Prostate gland (tissue), 2 donors: ENCODE measurements at regions not wholly inside any gene's neighbourhood (a gene's known extent, or its start where the extent isn't known, plus 50 kb on each side); places are given as distances from the start of the nearest gene placed in this dataset.
"Not testable (repeated sequence)": the region's sequence is repeated elsewhere in the genome, so short reads cannot be mapped to it uniquely, and the experiment has no call there.

Source experiments
- DNase-seq: peaks from one replicate; pipeline ENCODE4 v3.0.0-alpha.2; 2019; ENCODE audit warnings: low spot score
- H3K27ac ChIP-seq, 2 donors: fragments of 200-600 bp; sonication (generic); 2 replicates each; pipeline ENCODE4 v1.5.1; 2017 to 2019
- H3K27me3 ChIP-seq: fragments of 200-600 bp; sonication (generic); replicated peaks from 2 replicates; pipeline ENCODE4 v1.5.1; 2019; ENCODE audit not compliant: insufficient read depth
- H3K36me3 ChIP-seq, 2 donors: fragments of 200-600 bp; sonication (generic); 1 replicate in 1 of 2; 2 replicates in 1 of 2; pipeline versions ENCODE4 v1.5.1 to v1.8.1; 2017 to 2019
- H3K4me1 ChIP-seq: fragments of 200-600 bp; sonication (generic); replicated peaks from 2 replicates; pipeline ENCODE4 v1.5.1; 2019
- H3K4me3 ChIP-seq, 2 donors: fragments of 200-600 bp; sonication (generic); 2 replicates each; pipeline ENCODE4 v1.5.1; 2017 to 2019
- H3K9me3 ChIP-seq: fragments of 200-600 bp; sonication (generic); 2 replicates; pipeline ENCODE4 v1.5.1; 2017
- POLR2A ChIP-seq: fragments of 450-650 bp; IDR thresholded peaks from one replicate; pipeline ENCODE4 v1.6.1; 2016; ENCODE audit warnings: antibody characterized with exemption, mild to moderate bottlenecking
- POLR2AphosphoS5 ChIP-seq: sonication (generic); formaldehyde crosslinking; IDR thresholded peaks from one replicate; pipeline ENCODE4 v1.6.1; 2017; ENCODE audit warnings: antibody characterized with exemption
- WGBS: methylation state at CpG from one replicate; pipeline ENCODE4 v1.1.5; 2018; 5-methylcytosine and 5-hydroxymethylcytosine counted together
- intact Hi-C: fragments of 100-400 bp; cut with DNase I; formaldehyde crosslinking; loops from one replicate; pipeline ENCODE4 v1.14.2; 2022
- TF ChIP-seq, protein P1 (sequence below), 4 experiments: fragments of 200-600 bp in 2 of 4; fragments of 450-650 bp in 2 of 4; sonication (generic) in 2 of 4; IDR thresholded peaks; 1 replicate in 3 of 4; 2 replicates in 1 of 4; pipeline ENCODE4 v1.5.1; 2016 to 2019; ENCODE audit warnings: antibody characterized with exemption in 4 of 4, mild to moderate bottlenecking in 2 of 4, moderate library complexity in 2 of 4

- TF ChIP-seq POLR2A (no peak), POLR2AphosphoS5 (no peak)
- TF ChIP-seq, protein P1, sequence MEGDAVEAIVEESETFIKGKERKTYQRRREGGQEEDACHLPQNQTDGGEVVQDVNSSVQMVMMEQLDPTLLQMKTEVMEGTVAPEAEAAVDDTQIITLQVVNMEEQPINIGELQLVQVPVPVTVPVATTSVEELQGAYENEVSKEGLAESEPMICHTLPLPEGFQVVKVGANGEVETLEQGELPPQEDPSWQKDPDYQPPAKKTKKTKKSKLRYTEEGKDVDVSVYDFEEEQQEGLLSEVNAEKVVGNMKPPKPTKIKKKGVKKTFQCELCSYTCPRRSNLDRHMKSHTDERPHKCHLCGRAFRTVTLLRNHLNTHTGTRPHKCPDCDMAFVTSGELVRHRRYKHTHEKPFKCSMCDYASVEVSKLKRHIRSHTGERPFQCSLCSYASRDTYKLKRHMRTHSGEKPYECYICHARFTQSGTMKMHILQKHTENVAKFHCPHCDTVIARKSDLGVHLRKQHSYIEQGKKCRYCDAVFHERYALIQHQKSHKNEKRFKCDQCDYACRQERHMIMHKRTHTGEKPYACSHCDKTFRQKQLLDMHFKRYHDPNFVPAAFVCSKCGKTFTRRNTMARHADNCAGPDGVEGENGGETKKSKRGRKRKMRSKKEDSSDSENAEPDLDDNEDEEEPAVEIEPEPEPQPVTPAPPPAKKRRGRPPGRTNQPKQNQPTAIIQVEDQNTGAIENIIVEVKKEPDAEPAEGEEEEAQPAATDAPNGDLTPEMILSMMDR (IDR thresholded peaks at IDR 0.05): no peak
- Histone ChIP-seq H3K4me3 (no peak overlapping the region), H3K9me3 (no peaks in the 10 kb centered on the region), H3K27me3 (no peaks in the 10 kb centered on the region), H3K36me3 (no peaks in the 10 kb centered on the region), H3K4me1 (no peaks in the 10 kb centered on the region), H3K27ac (no peak overlapping the region)
- WGBS: 74% methylated on average over 1 of the region's 1 CpG
- intact Hi-C loops: no loop called here
- DNase-seq: no peak
Observed at GRCh38 chr13:37475966-37476365, 122.6 kb downstream of the POSTN start.

GRCh38 chr13:37475151-37475550, 123.4 kb downstream of the POSTN start:
- Histone ChIP-seq H3K36me3 (no peaks in the 10 kb centered on the region), H3K4me3 (no peak overlapping the region), H3K9me3 (no peaks in the 10 kb centered on the region), H3K27me3 (no peaks in the 10 kb centered on the region), H3K27ac (no peak overlapping the region), H3K4me1 (no peaks in the 10 kb centered on the region)
- no peak for DNase-seq
- 40% methylated on average over 2 of the region's 2 CpGs for whole genome bisulfite sequencing
- TF ChIP-seq POLR2AphosphoS5: no peak
- TF ChIP-seq, protein P1 (IDR thresholded peaks at IDR 0.05): no peak
- TF ChIP-seq POLR2A: no peak
- intact Hi-C loops: no loop called here

GRCh38 chr13:37473035-37473434, 125.5 kb downstream of the POSTN start:
- TF ChIP-seq POLR2A (no peak), POLR2AphosphoS5 (no peak)
- TF ChIP-seq, protein P1 (IDR thresholded peaks at IDR 0.05): no peak
- H3K4me3 ChIP-seq: no peak overlapping the region
- 89% methylated on average over 5 of the region's 5 CpGs for WGBS
- no peak for DNase-seq
- intact Hi-C loops: no loop called here
- no peak overlapping the region for H3K27ac ChIP-seq
- H3K9me3 ChIP-seq: no peaks in the 10 kb centered on the region
- H3K27me3 ChIP-seq: no peaks in the 10 kb centered on the region
- no peaks in the 10 kb centered on the region for H3K4me1 ChIP-seq
- H3K36me3 ChIP-seq: no peaks in the 10 kb centered on the region

GRCh38 chr13:37472266-37472665, 126.3 kb downstream of the POSTN start:
- H3K27ac ChIP-seq, H3K4me3 ChIP-seq, H3K27me3 ChIP-seq, H3K36me3 ChIP-seq, intact Hi-C loops, DNase-seq, H3K4me1 ChIP-seq, H3K9me3 ChIP-seq: not testable (repeated sequence)
- whole genome bisulfite sequencing: 97% methylated on average over 4 of the region's 4 CpGs

- no peak overlapping the region for H3K4me3 ChIP-seq
- H3K4me1 ChIP-seq: no peaks in the 10 kb centered on the region
- H3K27ac ChIP-seq: no peak overlapping the region
- H3K36me3 ChIP-seq: no peaks in the 10 kb centered on the region
- no peak for TF ChIP-seq POLR2A
- TF ChIP-seq, protein P1 (IDR thresholded peaks at IDR 0.05): no peak
- TF ChIP-seq POLR2AphosphoS5: no peak
- no peaks in the 10 kb centered on the region for H3K27me3 ChIP-seq
- intact Hi-C loops: no loop called here
- no peaks in the 10 kb centered on the region for H3K9me3 ChIP-seq
- no peak for DNase-seq
Observed at GRCh38 chr13:37460166-37460565, 138.4 kb downstream of the POSTN start.
